ENCODE measurements at regions not wholly inside any gene's neighbourhood (a gene's known extent, or its start where the extent isn't known, plus 50 kb on each side); places are given as distances from the start of the nearest gene placed in this dataset.

DNA sequence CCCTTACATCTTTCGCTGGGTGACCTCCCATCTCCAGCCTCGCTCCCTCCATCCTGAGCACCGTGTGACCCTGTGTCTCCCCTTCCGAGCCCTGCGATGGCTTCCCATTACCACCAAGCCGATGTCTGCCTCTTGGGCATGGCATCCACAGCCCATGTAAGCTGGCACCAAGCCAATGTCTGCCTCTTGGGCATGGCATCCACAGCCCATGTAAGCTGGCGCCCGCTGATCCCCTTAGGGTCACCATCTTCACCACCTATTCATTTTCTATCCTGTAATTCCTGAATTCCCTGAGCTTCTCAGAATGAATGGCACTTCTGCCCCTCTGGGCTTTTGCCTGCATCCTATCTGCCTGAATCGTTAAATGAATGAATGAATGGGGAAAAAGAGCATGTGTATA is 478.2 kb upstream of the CCL2 start:
- no peak for DNase-seq (ENCODE audit: low read depth, low spot score)

GRCh38 chr17:33777674-33778073 is 477.4 kb upstream of the CCL2 start:
- DNase-seq (ENCODE audit: low read depth, low spot score): no peak

- DNase-seq (ENCODE audit: low read depth, low spot score): no peak
These were observed 476.4 kb upstream of the CCL2 start for GRCh38 chr17:33778505-33779233.

GRCh38 chr17:33779234-33779591 is 475.9 kb upstream of the CCL2 start:
- DNase-seq (ENCODE audit: low read depth, low spot score): no peak

GRCh38 chr17:33785281-33785680 is 469.8 kb upstream of the CCL2 start:
- no peak for DNase-seq (ENCODE audit: low read depth, low spot score)

DNA sequence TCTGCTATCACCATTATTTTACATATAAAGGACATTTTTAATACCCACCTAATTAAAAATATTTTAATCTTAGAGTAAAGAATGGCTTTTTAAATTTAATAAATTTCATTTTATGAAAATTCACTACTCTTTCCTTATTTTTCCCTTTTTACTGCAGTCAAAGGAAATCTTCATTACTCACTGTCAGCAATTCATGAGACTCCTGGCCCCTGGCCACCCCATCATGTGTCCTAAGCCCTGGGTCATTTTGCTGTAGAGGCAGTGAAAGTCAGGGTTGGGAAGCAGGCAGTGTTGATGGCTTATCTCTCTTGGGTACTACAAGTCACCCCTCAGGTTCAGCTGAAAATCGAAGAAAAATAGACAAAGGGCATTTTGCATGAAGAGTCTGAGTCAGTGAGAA is 468.6 kb upstream of the CCL2 start:
- DNase-seq (ENCODE audit: low read depth, low spot score): no peak

GRCh38 chr17:33789658-33790057 is 465.4 kb upstream of the CCL2 start:
- DNase-seq (ENCODE audit: low read depth, low spot score): no peak

DNA sequence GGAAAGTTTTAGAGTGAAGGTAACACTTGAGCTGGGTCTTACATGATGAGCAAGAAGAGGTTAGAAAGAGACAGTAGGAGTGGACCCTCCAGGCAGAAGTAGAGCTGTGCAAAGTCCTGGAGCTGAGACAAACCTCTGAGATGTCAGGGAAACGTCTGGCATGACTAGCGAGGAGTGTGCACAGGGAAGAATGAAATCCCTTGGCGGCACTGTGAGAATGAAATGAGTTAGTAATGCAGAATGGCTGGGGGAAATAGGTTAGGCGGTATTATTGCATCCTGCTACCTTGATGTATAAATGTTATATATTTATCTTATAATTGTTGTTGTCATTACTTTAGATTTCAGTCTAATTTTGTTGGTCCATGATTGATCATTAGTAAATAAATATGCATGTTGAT is 457.9 kb upstream of the CCL2 start:
- no peak for DNase-seq (ENCODE audit: low read depth, low spot score)

GRCh38 chr17:33798308-33798707 is 456.8 kb upstream of the CCL2 start:
- DNase-seq (ENCODE audit: low read depth, low spot score): no peak

DNA sequence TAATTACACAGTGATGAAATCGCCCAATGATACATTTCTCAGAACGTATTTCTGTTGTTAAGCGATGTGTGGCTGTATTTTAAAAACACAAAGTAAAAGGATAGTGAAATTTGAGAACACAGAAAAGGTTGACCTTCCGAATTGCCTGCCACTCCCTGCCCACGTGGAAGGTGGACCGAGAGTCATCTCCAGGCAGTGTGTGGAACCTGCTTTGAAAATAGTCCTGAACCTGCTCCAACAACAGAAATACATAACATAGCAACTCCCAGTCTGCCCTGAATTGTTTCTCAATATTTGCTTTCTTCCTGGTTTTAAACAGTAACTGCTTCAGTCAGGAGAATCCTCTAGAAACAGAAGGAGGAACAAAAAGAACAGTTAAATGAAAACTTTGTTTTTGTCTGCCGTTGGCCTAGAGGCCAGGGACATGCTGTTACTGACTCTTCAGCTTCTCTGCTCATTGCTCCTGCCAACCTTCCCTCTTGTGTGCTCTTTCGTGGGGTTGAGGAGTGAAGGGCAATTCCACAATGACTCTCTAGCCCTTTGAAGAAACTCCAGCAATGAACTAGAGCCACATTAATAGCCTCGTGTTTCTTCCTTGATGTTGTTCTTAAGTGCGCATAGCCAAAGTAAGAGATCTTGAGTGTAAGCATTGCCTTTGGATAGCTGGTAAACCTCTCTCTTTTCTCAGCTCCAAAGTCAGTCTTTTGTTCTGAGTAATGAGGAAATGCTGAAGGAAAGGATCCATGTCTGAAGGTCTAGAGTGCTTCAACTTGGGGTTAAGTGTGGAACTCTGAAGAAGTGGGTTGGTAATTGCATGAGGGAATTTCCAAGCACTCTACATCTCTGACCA is 452.5 kb upstream of the CCL2 start:
- no peak for DNase-seq (ENCODE audit: low read depth, low spot score)

DNA sequence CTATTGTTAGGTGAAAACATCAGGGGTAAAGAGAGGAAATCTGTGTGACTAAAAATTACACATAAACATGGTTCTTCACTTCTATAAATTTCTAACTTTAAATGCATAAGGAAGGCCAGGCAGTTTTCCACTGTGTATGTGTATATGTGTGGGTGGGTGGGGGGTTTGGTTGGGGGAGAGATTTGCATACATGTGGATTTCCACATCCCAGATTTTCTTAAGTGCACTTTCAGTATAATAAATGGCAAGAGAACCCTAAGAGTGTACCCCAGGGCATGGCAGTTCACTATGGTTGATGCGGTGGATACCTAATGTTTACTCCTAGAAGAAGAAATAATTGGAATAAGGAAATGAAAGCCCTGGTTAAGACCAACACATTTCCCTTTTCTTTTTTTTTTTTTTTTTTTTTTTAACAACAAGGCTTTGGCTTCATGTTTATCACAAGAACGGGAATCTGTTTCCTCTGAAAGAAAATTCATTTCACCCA is 451.8 kb upstream of the CCL2 start:
- no peak for DNase-seq (ENCODE audit: low read depth, low spot score)

DNA sequence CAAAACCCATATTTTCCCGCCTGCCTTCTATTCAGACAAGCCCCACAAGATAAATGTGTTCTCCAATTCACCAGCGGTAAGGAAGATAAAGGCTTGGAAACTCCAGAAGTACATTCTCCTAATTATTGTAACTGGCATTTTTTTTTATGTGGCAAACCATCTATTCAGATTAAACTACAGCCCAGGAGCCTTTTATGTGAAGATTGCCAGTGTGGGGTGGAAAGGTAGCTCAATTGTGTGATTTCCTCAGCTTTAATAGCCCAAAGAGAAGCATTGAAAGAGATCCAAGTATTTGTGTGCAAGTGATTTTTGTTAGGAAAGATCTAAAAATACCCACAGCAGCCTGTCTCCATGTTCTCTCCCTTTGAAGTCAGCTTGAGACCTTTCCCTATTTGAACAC is 451.4 kb upstream of the CCL2 start:
- DNase-seq (ENCODE audit: low read depth, low spot score): no peak

DNA sequence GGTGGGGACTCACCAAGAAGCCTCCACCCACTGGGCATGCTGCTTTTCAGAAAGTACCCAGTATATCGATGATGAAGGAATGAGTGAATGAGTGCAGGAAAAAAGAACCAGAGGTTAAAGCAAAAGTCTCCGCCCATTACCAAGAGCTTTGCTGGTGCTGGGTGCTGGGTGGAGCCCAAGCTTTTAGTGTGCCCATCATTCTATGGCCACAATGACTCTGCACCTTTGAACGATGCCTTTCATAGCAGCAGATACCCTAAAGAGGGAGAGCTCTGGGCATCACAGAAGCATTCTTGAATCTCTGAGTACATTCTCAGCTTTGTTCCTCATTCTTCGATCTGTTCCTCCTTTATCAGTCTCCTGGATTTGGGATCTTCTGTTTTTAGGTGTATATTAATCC is 450.7 kb upstream of the CCL2 start:
- no peak for DNase-seq (ENCODE audit: low read depth, low spot score)

GRCh38 chr17:33806631-33807030 is 448.5 kb upstream of the CCL2 start:
- DNase-seq (ENCODE audit: low read depth, low spot score): no peak

DNA sequence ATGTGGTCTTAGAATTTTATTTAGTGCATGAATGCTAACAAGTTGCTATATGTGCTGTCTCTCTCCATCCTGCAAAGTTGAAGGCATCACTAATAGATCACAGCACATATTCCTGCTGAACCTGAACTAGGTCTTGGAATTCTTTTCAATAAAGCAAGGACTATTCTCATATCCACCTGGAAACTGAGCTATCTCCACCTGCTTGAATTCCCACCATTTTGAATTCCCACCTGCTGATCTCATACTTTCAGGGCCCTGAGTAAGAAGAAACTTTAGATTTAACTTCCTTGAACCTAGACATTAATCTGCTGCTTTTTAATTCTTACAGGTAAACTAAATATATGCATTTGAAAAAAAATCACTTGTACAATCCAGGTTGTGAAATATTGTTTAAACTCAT is 445.3 kb upstream of the CCL2 start:
- DNase-seq (ENCODE audit: low read depth, low spot score): no peak

GRCh38 chr17:33811004-33811760 is 443.9 kb upstream of the CCL2 start:
- no peak for DNase-seq (ENCODE audit: low read depth, low spot score)

- DNase-seq (ENCODE audit: low read depth, low spot score): no peak
These were observed 443.0 kb upstream of the CCL2 start for GRCh38 chr17:33811984-33812577.

GRCh38 chr17:33814852-33815251 is 440.2 kb upstream of the CCL2 start:
- DNase-seq (ENCODE audit: low read depth, low spot score): no peak

DNA sequence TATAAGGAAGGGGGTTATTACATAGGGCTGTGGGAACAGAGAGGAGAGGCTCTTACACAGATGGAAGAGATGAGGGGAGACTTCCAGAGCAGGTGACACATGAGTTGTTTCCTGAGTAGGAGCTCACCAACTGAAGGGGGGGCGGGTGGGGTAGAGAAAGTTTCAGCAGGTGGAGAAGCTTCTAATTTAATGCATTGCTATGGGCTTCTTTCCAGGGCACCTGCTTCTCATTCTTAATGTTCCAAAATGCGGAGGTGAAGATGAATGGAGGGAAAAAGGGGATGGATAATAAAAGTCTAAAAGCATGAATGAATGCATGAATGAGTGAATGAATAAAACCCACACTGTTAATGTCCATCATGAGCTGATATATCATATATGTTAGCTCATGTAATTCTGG is 439.0 kb upstream of the CCL2 start:
- no peak for DNase-seq (ENCODE audit: low read depth, low spot score)

GRCh38 chr17:33816842-33817617 is 438.1 kb upstream of the CCL2 start:
- DNase-seq (ENCODE audit: low read depth, low spot score): no peak

DNA sequence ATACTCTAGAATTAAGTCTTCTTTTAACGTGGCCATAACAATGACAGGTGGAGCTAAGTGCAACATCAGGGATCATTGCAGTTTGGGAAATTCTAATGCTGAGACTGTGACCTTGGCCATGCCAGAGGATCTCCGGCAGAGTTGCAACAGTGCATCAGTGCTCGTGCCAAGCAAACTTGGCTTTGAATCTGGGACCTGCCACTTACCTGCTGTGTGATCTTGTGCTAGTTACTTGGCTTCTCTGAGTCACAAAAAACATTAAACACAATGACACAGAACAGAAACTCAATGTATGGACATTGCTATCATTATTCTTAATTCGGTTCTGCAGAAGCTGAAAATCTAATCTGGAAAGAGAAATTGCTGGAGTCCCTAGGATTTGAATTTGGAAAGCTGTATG is 435.5 kb upstream of the CCL2 start:
- no peak for DNase-seq (ENCODE audit: low read depth, low spot score)

Measured in brain pericyte (primary cell).